Epithelial cell of esophagus (primary cell): ENCODE measurements at regions not wholly inside any gene's neighbourhood (a gene's known extent, or its start where the extent isn't known, plus 50 kb on each side); places are given as distances from the start of the nearest gene placed in this dataset.

ENCODE experiments used
- DNase-seq: peaks from one replicate; pipeline ENCODE4 v3.0.0; 2010; ENCODE audit warnings: low read depth
- H3K4me3 ChIP-seq: 2 replicates; pipeline ENCODE4 v1.5.1; 2011; ENCODE audit warnings: mild to moderate bottlenecking, low read length, control low read depth
- TF ChIP-seq, protein P1 (sequence below): IDR thresholded peaks from 2 replicates; pipeline ENCODE4 v1.5.1; 2011; ENCODE audit warnings: low read depth, mild to moderate bottlenecking, low read length, control low read depth, inconsistent platforms; ENCODE audit not compliant: insufficient read depth; ENCODE audit errors: missing control alignments

GRCh38 chr20:50251992-50252511, 61.4 kb downstream of the CEBPB start:
- H3K4me3 ChIP-seq, result no peak overlapping the region
- no peak for DNase-seq
- TF ChIP-seq, protein P1, sequence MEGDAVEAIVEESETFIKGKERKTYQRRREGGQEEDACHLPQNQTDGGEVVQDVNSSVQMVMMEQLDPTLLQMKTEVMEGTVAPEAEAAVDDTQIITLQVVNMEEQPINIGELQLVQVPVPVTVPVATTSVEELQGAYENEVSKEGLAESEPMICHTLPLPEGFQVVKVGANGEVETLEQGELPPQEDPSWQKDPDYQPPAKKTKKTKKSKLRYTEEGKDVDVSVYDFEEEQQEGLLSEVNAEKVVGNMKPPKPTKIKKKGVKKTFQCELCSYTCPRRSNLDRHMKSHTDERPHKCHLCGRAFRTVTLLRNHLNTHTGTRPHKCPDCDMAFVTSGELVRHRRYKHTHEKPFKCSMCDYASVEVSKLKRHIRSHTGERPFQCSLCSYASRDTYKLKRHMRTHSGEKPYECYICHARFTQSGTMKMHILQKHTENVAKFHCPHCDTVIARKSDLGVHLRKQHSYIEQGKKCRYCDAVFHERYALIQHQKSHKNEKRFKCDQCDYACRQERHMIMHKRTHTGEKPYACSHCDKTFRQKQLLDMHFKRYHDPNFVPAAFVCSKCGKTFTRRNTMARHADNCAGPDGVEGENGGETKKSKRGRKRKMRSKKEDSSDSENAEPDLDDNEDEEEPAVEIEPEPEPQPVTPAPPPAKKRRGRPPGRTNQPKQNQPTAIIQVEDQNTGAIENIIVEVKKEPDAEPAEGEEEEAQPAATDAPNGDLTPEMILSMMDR, result no peak

DNA sequence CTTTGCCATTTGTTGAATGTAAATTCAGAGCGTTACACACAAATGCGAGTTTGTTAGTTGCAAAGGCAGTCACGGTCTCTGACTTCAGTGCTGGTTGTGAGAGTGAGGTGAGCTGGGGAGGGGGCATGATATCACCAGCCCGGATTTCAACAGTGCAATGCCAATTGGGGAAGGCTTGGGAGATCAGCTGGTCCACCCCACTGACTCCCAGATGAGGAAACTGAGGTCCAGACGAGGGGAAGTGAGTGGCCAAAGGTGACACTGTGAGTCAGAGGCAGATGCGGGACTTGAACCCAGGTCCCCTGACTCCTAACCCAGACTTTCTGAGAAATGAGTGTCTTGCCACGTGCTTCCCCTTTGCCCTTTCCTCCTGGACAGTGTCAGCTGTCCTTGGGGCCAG, 62.1 kb downstream of the CEBPB start:
- H3K4me3 ChIP-seq, result no peak overlapping the region
- TF ChIP-seq, protein P1, result no peak
- DNase-seq, result no peak

DNA sequence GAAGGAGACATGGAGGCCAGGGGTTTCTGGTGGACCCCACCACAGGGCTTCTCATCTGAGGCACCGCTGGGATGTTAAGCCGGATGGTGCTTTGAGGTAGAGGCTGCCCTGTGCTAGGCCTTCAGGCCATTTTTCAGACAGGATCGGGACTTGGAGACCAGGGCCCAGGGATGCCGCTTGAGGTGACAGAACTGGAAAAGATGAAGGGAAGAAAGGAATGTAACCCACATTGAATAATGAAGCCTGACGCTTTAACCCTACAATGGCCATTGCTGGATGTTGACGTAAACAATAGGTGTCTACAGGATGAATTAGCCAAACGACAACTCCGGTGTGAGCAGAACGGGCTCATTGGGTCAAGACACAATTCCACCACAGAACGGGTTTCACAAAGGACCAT, 62.5 kb downstream of the CEBPB start:
- DNase-seq, result no peak
- TF ChIP-seq, protein P1, result no peak
- H3K4me3 ChIP-seq, result no peak overlapping the region

DNA sequence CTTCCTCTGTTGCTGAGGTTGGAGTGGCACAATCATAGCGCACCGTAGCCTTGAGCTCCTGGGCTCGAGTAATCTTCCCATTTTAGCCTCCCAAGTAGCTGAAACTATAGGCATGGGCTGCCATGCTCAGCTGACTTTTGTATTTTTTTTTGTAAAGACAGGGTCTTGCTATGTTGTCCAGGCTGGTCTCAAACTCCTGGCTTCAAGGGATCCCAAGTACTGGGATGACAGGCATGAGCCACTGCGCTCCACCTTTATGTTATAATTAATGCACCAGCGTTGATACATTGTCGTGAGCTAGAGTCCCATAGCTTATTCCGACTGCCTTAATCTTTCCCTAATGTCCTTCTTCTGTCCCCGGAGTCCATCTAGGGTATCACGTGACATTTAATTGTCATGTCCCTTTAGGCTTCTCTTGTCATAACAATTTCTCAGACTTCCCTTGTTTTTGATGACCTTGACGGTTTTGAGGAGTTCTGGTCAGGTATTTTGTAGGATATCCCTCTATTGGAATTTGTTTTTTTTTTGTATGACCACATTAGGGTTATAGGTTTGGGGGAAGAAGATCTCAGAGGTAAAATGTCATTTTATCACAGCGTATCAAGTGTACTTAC, 63.9 kb downstream of the CEBPB start:
- DNase-seq, result no peak
- no peak overlapping the region for H3K4me3 ChIP-seq
- TF ChIP-seq, protein P1, result no peak

DNA sequence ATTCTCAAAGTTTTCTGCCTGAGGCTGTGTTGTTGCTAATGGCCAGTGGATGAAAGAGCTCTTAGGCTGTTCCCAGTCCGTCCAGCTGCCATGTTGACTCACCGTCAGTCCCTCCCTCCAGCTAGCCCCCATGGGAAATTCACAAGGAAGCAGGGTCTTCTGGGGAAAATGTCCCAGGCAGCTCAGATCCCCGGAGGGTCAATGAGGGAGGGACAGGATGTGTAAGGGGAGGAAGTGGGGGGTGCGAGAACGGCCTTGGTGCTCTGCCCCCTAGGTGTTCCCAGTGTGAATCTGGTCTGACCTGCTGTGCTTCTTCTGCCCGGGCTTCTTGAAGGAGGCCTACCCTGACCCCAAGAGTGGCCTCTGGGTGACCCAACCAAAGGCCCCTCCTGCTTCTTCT, 65.9 kb downstream of the CEBPB start:
- TF ChIP-seq, protein P1, result no peak
- DNase-seq, result no peak

DNA sequence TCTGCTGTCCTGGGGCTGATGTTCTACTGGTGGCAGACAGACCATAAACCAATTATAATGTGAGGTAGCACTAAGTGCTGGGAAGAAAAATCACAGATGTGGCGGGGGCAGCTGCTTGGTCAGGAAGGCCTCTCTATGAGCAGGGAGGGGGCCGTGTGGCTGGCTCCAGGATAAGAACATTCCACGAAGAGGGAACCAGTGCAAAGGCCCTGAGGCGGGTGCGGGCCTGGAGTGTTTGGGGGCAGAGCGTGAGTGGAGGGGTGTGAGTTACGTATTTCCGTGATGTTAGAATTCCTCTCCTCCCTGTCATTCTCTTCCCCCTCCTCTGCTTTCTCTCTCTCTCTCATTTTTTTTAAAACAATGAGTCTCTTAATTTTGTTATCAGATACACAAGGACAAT, 67.2 kb downstream of the CEBPB start:
- DNase-seq, result no peak
- TF ChIP-seq, protein P1, result no peak
- no peak overlapping the region for H3K4me3 ChIP-seq

More for the DNA sequence above, 65.9 kb downstream of the CEBPB start:
- no peak overlapping the region for H3K4me3 ChIP-seq
